ENCODE measurements at regions not wholly inside any gene's neighbourhood (a gene's known extent, or its start where the extent isn't known, plus 50 kb on each side); places are given as distances from the start of the nearest gene placed in this dataset.
"Not testable (repeated sequence)": the region's sequence is repeated elsewhere in the genome, so short reads cannot be mapped to it uniquely, and the experiment has no call there.

DNA sequence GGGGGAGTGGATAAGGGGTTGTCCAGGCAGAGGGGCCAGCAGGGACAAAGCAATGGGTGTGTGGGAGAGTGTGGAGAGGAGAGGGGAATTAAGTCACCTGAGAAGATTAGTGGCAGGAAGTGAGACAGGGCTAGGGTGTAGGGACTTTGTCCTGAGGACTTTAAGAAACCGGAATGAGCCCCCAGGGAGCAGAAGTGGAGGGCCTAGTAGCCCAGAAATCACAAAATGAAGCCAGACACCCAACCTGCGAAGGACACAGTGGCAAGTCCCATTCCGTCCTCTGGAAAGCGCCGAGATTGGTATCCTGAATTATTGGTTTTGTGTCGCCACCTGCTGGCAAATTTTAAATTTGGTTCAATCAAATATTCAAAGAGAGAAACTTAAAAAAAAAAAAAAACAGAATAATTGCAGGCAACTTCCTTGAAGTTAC lies 78.0 kb upstream of the SLC25A36 start:
- intact Hi-C loops (cut with micrococcal nuclease): loop anchor here (2.0 to 10.0 kb wide), 3 partner anchors 309 to 926 kb away; partner anchors contain the start of gene CLSTN2

DNA sequence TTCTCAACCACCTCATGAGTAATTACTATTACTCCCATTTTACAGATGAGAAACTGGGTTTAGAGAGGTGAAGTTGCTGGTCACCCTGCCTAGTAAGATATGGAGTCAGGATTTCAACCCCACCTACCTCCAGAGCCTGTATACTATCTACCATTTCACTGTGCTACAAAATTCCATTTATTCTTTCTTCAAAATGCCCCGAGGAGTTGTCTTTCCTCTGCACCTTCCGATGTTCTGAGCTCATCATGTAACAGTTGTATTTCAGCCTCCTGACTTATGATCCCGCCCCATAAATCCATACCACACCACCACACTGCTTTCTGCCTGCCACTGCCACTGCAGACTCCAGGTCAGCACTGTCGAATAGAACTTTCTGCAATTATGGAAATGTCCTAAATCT lies 71.3 kb upstream of the SLC25A36 start:
- intact Hi-C loops (cut with micrococcal nuclease): no loop called here

DNA sequence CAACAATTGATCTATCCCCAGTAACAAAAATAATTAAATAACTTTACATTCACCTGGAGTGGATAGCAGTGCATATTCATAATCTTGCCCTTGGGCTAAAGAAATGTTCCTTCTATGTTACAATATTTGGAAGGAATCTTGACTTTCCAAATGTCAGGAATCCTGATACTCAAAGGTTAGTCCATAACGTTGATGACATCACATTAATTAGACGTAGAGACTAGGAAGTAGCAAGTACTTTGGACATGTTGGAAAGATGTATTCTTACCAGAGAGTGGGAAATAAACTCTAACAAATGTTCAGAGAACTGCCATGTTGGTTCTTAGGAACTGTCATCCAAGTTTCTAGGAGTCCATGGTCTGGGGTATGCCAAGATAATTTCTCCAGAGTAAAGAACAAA lies 70.6 kb upstream of the SLC25A36 start:
- intact Hi-C loops (cut with micrococcal nuclease): no loop called here

DNA sequence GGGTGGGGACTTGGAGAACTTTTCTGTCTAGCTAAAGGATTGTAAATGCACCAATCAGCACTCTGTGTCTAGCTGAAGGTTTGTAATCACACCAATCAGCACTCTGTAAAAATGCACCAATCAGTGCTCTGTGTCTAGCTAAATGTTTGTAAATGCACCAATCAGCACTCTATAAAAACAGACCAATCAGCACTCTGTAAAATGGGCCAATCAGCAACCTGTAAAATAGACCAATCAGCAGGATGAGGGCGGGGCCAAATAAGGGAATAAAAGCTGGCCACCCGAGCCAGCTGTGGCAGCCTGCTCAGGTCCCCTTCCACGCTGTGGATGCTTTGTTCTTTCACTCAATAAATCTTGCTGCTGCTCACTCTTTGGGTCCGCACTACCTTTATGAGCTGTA lies 69.5 kb upstream of the SLC25A36 start:
- intact Hi-C loops (cut with micrococcal nuclease): not testable (repeated sequence)

GRCh38 chr3:140883428-140884040 lies 58.1 kb upstream of the SLC25A36 start:
- intact Hi-C loops (cut with micrococcal nuclease): no loop called here

DNA sequence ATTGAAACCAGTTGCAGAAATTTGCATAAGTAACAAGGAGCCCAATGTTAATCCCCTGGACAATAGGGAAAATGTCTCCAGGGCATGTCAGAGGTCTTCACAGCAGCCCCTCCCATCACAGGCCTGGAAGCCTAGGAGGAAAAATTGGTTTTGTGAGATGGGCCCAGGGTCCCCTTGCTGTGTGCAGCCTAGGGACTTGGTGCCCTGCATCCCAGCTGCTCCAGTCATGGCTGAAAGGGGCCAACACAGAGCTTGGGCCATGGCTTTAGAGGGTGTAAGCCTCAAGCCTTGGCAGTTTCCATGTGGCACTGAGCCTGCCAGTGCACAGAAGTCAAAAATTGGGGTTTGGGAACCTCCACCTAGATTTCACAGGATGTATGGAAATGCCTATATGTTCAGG lies 55.9 kb upstream of the SLC25A36 start:
- intact Hi-C loops (cut with micrococcal nuclease): not testable (repeated sequence)
